ENCODE measurements at regions not wholly inside any gene's neighbourhood (a gene's known extent, or its start where the extent isn't known, plus 50 kb on each side); places are given as distances from the start of the nearest gene placed in this dataset.

GRCh38 chr10:129165770-129166169 lies 301.3 kb upstream of the MGMT start:
- H3K79me2 ChIP-seq (ENCODE audit: control insufficient read depth, insufficient read depth, low read length) = no peaks in the 10 kb centered on the region
- CTCF ChIA-PET = no interaction called here
- H3K4me3 ChIP-seq (replicated peaks in 1 of 3; ENCODE audit: insufficient read depth in 1 of 3, low read depth in 1 of 3, low read length in 3 of 3) = no peak overlapping the region
- H3K4me1 ChIP-seq (ENCODE audit: control insufficient read depth, extremely low read depth, insufficient read depth, low read length) = no peaks in the 10 kb centered on the region
- no peaks in the 10 kb centered on the region for H3K9me3 ChIP-seq (replicated peaks; ENCODE audit: control insufficient read depth, insufficient read depth, low read length)
- no peak overlapping the region for H2AFZ ChIP-seq (ENCODE audit: low read depth, low read length)
- intact Hi-C loops (cut with micrococcal nuclease) = no loop called here
- H3K9ac ChIP-seq (replicated peaks; ENCODE audit: extremely low read depth, insufficient read depth, low read length) = no peak overlapping the region
- no peaks in the 10 kb centered on the region for H3K27me3 ChIP-seq (ENCODE audit: control insufficient read depth in 2 of 2, insufficient read depth in 2 of 2, low read length in 2 of 2)
- no peak overlapping the region for H3K4me2 ChIP-seq (ENCODE audit: insufficient read depth, low read length)
- POLR2A ChIA-PET = no interaction called here
- H4K20me1 ChIP-seq (replicated peaks; ENCODE audit: control insufficient read depth, extremely low read depth, insufficient read depth, low read length) = no peaks in the 10 kb centered on the region
- no peaks in the 10 kb centered on the region for H3K36me3 ChIP-seq (ENCODE audit: control insufficient read depth in 2 of 2, extremely low read depth in 1 of 2, insufficient read depth in 2 of 2, low read length in 2 of 2)
- FAIRE-seq (no peak), DNase-seq (ENCODE audit: low read depth, low spot score) (no peak)
- no peaks in the 10 kb centered on the region for H3K9me1 ChIP-seq (replicated peaks; ENCODE audit: control insufficient read depth, extremely low read depth, insufficient read depth, low read length)
- no peak for TF ChIP-seq POLR2A (IDR thresholded peaks at IDR 0.05; ENCODE audit: low read depth, low read length)
- no peak for TF ChIP-seq CTCF (IDR thresholded peaks at IDR 0.05; ENCODE audit: extremely low read depth in 1 of 2, insufficient read depth in 1 of 2, low read depth in 1 of 2, low read length in 2 of 2)
- TF ChIP-seq FOS (IDR thresholded peaks at IDR 0.05; ENCODE audit: borderline replicate concordance, insufficient read depth, low read length) = no peak
- TF ChIP-seq MYC (IDR thresholded peaks at IDR 0.05; ENCODE audit: low read depth, low read length) = no peak
- no peak for TF ChIP-seq JUN (IDR thresholded peaks at IDR 0.05; ENCODE audit: borderline replicate concordance, insufficient read depth, insufficient read length, low read depth)
- no peak for TF ChIP-seq GATA2 (IDR thresholded peaks at IDR 0.05; ENCODE audit: insufficient read depth, insufficient read length, low read depth, low read length)
- TF ChIP-seq MAX (IDR thresholded peaks at IDR 0.05; ENCODE audit: insufficient read depth, insufficient read length) = no peak
- TF ChIP-seq POLR2AphosphoS5 (IDR thresholded peaks at IDR 0.05; ENCODE audit: insufficient read depth, low read depth, low read length) = no peak
- no peak for TF ChIP-seq EZH2 (IDR thresholded peaks at IDR 0.05; ENCODE audit: borderline replicate concordance, low read depth, low read length, severe bottlenecking)
- no TSS peak for BruUV-seq (replicated peaks)
- no peak overlapping the region for H3K27ac ChIP-seq (ENCODE audit: insufficient read depth, low read depth, low read length)
- dilution Hi-C loops (cut with MboI; ENCODE audit: extremely low pct_ligation_motif_present, low sequenced_read_pairs) = no loop called here
